BLaER1 treated with 17β-estradiol and CSF1 and Interleukin-3, amounts not matched to agents 10 nM and 100 nM (cell line): ENCODE measurements at regions not wholly inside any gene's neighbourhood (a gene's known extent, or its start where the extent isn't known, plus 50 kb on each side); places are given as distances from the start of the nearest gene placed in this dataset.

Experiments
- H3K27ac ChIP-seq, 11 experiments: shearing (Covaris generic); formaldehyde crosslinking; 2 replicates each; pipeline ENCODE4 v1.8.1; 2022
- H3K27me3 ChIP-seq, 11 experiments: shearing (Covaris generic); formaldehyde crosslinking; 2 replicates each; pipeline ENCODE4 v1.8.1; 2022
- H3K36me3 ChIP-seq, 11 experiments: shearing (Covaris generic); formaldehyde crosslinking; 2 replicates each; pipeline ENCODE4 v1.8.1; 2022
- H3K4me1 ChIP-seq, 10 experiments: shearing (Covaris generic); formaldehyde crosslinking; 2 replicates each; pipeline ENCODE4 v1.8.1; 2022
- H3K4me2 ChIP-seq, 11 experiments: shearing (Covaris generic); formaldehyde crosslinking; 2 replicates each; pipeline ENCODE4 v1.8.1; 2022
- H3K4me3 ChIP-seq, 10 experiments: shearing (Covaris generic); formaldehyde crosslinking; 2 replicates each; pipeline ENCODE4 v1.8.1; 2022
- H3K9ac ChIP-seq, 11 experiments: shearing (Covaris generic); formaldehyde crosslinking; 2 replicates each; pipeline ENCODE4 v1.8.1; 2022
- H3K9me3 ChIP-seq, 11 experiments: shearing (Covaris generic); formaldehyde crosslinking; replicated peaks in 1 of 11; 2 replicates each; pipeline ENCODE4 v1.8.1; 2022
- H4K20me1 ChIP-seq, 11 experiments: shearing (Covaris generic); formaldehyde crosslinking; 2 replicates each; pipeline ENCODE4 v1.8.1; 2022
- Cebpa-rat ChIP-seq, 11 experiments: shearing (Covaris generic); IDR thresholded peaks; 2 replicates each; pipeline ENCODE4 v1.8.1; 2022

DNA sequence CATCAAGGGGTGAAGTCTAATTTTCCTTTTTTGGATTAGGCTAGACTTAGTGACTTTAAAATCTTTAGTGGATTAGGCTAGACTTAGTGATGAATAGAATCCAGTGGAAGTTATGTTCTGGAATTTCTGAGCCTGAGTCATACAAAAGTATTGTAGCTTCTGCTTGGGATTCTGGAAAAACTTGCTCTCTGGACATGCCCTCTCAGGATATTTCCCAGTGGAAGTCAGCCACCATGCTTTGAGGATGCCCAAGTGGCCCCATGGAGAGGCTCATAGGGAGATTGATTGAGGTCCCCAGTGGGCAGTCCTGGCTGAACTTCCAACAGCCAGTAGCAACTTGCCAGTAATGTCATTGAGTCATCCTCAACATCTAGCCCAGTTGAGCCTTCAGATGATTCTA, 112.4 kb upstream of the PRLR start:
- Histone ChIP-seq H3K4me2 (no peak overlapping the region), H3K4me3 (no peak overlapping the region), H3K9ac (no peak overlapping the region), H3K4me1 (no peaks in the 10 kb centered on the region), H3K9me3 (peaks cover 0 to 21% (median 9%) of the 10 kb centered on the region in 11 experiments; a peak in 12 of 22 replicates), H3K27ac (no peak overlapping the region), H3K27me3 (no peaks in the 10 kb centered on the region), H4K20me1 (no peaks in the 10 kb centered on the region), H3K36me3 (no peaks in the 10 kb centered on the region)
- TF ChIP-seq Cebpa-rat (IDR thresholded peaks at IDR 0.05) = no peak

DNA sequence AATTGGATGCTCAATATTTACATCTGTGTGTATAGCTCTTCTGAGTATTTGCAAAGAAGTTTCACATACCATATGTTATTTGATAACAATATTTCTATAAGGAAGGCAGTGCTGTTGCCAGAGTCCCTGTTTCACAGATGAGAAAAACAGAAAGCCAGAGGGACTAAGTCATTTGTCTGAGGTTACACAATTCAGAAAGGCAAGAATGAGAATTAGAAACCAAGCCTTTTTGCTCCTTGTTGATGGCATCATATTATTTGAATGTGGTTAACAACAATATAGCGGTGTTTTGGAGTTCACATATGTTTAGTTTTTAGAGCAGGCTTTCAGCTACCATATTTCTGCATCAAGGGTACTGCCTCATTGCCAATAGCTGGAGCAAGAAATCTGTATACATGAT, 110.9 kb upstream of the PRLR start:
- Histone ChIP-seq H3K36me3 (no peaks in the 10 kb centered on the region), H3K4me2 (no peak overlapping the region), H3K27ac (no peak overlapping the region), H3K4me1 (0 out of 20 replicates have a peak, but pooled peaks cover 0 to 3% (median 0%) of the 10 kb centered on the region in 10 experiments), H3K9me3 (peaks cover 0 to 20% (median 9%) of the 10 kb centered on the region in 11 experiments; a peak in 11 of 22 replicates), H3K4me3 (no peak overlapping the region), H3K27me3 (no peaks in the 10 kb centered on the region), H3K9ac (no peak overlapping the region), H4K20me1 (no peaks in the 10 kb centered on the region)
- no peak for TF ChIP-seq Cebpa-rat (IDR thresholded peaks at IDR 0.05)

DNA sequence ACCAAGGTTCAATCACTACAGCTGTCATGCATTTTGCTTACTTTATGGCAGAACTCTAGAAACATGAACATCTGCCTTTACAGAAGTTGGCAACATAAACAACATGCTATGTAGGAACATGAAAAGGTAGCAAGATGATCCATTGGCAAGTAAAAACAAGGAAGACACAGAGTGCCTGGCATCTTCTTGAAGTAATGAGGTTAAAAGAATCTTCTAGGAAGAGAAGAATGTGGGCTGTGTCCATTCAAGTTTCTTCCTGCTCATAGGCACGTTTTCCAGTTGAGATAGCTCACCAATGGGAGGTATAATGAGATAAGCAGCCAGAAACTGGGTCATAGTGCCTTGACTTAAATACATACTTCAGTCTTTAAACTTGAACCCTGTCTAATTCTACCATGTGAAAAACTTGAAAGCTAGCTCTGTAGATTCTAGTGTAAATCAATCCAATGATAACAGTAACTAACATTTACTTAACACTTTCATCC, 109.4 kb upstream of the PRLR start:
- H3K27me3 ChIP-seq = no peaks in the 10 kb centered on the region
- no peak overlapping the region for H3K4me3 ChIP-seq
- 0 out of 20 replicates have a peak, but pooled peaks cover 0 to 3% (median 0%) of the 10 kb centered on the region in 10 experiments for H3K4me1 ChIP-seq
- no peaks in the 10 kb centered on the region for H4K20me1 ChIP-seq
- H3K9ac ChIP-seq = no peak overlapping the region
- no peaks in the 10 kb centered on the region for H3K36me3 ChIP-seq
- no peak overlapping the region for H3K4me2 ChIP-seq
- H3K27ac ChIP-seq = no peak overlapping the region
- no peak for TF ChIP-seq Cebpa-rat (IDR thresholded peaks at IDR 0.05)
- H3K9me3 ChIP-seq = peaks cover 0 to 9% (median 5%) of the 10 kb centered on the region in 11 experiments; a peak in 4 of 22 replicates

DNA sequence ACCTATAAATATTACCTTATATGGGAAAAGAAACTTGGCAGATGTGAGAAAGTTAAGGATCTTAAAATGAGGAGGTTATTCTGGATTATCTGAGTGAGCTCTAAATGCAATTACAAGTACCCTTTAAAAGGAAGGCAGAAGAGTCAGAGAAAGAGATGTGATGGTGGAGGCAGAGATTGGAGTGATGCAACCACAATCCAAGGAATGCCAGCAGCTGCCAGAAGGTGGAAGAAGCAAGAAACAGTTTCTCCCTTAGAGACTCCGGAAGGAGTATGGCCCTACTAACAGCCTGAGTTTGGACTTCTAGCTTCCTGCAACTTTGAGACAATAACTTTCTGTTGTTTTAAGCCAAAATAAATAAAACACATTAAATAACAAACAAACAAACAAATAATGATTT, 108.7 kb upstream of the PRLR start:
- Histone ChIP-seq H3K4me3 (no peak overlapping the region), H3K27me3 (no peaks in the 10 kb centered on the region), H3K36me3 (no peaks in the 10 kb centered on the region), H3K9ac (no peak overlapping the region), H3K4me2 (no peak overlapping the region), H4K20me1 (no peaks in the 10 kb centered on the region), H3K27ac (no peak overlapping the region), H3K9me3 (peaks cover 0 to 7% (median 4%) of the 10 kb centered on the region in 11 experiments; a peak in 4 of 22 replicates), H3K4me1 (0 out of 20 replicates have a peak, but pooled peaks cover 0 to 3% (median 0%) of the 10 kb centered on the region in 10 experiments)
- no peak for TF ChIP-seq Cebpa-rat (IDR thresholded peaks at IDR 0.05)

DNA sequence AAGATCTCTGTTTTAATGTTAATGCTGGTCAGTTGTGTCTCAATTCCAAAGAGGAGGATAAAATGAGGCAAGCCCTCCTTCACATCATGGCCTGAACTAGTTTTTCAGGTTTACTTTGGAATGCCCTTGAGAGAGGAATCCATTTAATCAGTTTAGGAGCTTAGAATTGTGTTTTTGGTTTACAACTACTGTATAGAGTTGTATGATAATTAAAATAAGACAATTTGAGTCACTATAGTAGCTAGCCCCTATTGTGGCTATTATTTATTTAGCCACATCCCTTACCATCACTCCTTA, 107.8 kb upstream of the PRLR start:
- H4K20me1 ChIP-seq = no peaks in the 10 kb centered on the region
- H3K9me3 ChIP-seq = no peaks in the 10 kb centered on the region
- H3K27me3 ChIP-seq = no peaks in the 10 kb centered on the region
- H3K4me1 ChIP-seq = 0 out of 20 replicates have a peak, but pooled peaks cover 0 to 3% (median 0%) of the 10 kb centered on the region in 10 experiments
- H3K9ac ChIP-seq = no peak overlapping the region
- no peak overlapping the region for H3K27ac ChIP-seq
- no peaks in the 10 kb centered on the region for H3K36me3 ChIP-seq
- no peak overlapping the region for H3K4me2 ChIP-seq
- no peak for TF ChIP-seq Cebpa-rat (IDR thresholded peaks at IDR 0.05)
- H3K4me3 ChIP-seq = no peak overlapping the region

DNA sequence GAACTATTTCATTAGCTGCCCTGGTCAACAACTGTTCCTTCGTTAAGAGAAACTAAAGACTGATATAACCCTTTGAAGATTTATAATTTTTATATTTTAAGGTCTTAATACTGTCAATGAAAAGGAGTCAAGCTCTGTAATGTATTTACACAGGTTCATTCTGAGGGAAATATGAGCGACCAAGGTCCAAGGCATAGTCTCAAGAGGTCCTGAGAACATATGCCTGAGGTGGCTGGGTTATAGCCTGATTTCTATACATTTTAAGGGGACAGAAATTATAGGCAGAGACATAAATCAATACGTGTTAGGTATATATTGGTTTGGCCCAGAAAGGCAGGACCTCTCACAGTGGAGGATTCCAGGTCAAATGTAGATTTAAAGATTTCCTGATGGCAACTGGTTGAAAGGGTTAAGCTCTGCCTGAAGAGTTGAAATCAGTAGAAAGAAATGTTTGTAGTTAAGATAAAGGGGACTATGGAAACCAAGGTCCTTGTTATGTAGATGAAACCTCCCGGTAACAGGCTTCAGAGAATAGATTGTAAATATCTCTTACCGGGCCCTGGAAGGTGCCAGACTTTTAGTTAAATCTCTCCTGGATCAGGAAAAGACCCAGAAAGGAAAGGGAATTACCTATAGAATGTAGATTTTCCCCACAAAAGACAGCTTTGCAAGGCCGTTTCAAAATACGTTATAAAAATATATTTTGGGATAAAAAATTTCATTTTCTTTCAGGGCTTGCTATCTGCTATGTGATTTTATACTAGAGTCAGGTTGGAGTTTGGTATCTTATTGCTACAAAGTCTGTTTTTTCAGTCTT, 107.3 kb upstream of the PRLR start:
- H3K27ac ChIP-seq = no peak overlapping the region
- H3K4me2 ChIP-seq = no peak overlapping the region
- no peaks in the 10 kb centered on the region for H3K9me3 ChIP-seq
- 0 out of 20 replicates have a peak, but pooled peaks cover 0 to 3% (median 0%) of the 10 kb centered on the region in 10 experiments for H3K4me1 ChIP-seq
- H3K27me3 ChIP-seq = no peaks in the 10 kb centered on the region
- no peaks in the 10 kb centered on the region for H4K20me1 ChIP-seq
- no peak for TF ChIP-seq Cebpa-rat (IDR thresholded peaks at IDR 0.05)
- H3K4me3 ChIP-seq = no peak overlapping the region
- H3K36me3 ChIP-seq = no peaks in the 10 kb centered on the region
- no peak overlapping the region for H3K9ac ChIP-seq

DNA sequence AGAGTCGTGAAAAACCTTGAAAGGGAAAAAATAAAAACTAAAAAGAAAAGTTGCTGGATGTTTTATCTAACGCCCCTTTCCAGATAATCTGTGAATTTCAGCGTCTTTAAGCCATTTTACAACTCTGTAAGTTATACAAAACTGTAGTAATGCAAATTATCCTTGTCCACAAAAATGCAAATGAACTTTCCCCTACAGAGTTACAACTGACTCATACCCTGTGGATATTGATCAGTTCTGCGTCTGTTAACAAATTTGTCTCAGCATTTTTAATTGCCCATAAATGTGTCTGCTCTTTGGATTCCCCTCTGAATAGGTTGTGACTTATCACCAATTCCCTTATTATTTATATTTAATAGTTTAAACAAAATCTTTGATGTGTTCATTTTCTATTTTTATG, 105.9 kb upstream of the PRLR start:
- no peaks in the 10 kb centered on the region for H3K9me3 ChIP-seq
- no peak overlapping the region for H3K9ac ChIP-seq
- H3K4me1 ChIP-seq = 0 out of 20 replicates have a peak, but pooled peaks cover 0 to 3% (median 0%) of the 10 kb centered on the region in 10 experiments
- no peak overlapping the region for H3K4me3 ChIP-seq
- H3K27ac ChIP-seq = no peak overlapping the region
- no peaks in the 10 kb centered on the region for H4K20me1 ChIP-seq
- H3K36me3 ChIP-seq = no peaks in the 10 kb centered on the region
- no peak overlapping the region for H3K4me2 ChIP-seq
- no peaks in the 10 kb centered on the region for H3K27me3 ChIP-seq
- no peak for TF ChIP-seq Cebpa-rat (IDR thresholded peaks at IDR 0.05)

DNA sequence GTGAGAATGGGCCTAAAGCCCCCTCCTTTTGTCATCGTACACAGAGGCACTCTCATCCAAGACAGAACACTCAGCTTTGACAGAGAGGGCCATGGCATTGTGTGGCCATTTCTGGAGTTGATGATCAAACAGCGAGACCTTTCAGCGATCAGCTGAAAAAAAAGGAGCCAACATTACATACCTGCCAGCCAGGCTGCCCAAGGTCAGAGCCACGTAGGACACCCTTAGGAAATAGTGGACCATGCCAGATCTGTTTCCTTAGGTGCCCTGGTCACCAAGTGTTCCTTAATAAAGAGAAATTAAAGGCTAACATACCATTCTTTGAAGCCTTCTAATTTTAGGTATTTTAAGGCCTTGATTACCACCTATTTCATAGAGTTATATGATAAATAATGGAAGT, 105.5 kb upstream of the PRLR start:
- no peaks in the 10 kb centered on the region for H4K20me1 ChIP-seq
- H3K9ac ChIP-seq = no peak overlapping the region
- no peak overlapping the region for H3K27ac ChIP-seq
- no peak for TF ChIP-seq Cebpa-rat (IDR thresholded peaks at IDR 0.05)
- H3K4me1 ChIP-seq = 0 out of 20 replicates have a peak, but pooled peaks cover 0 to 3% (median 0%) of the 10 kb centered on the region in 10 experiments
- H3K36me3 ChIP-seq = no peaks in the 10 kb centered on the region
- no peak overlapping the region for H3K4me2 ChIP-seq
- H3K4me3 ChIP-seq = no peak overlapping the region
- no peaks in the 10 kb centered on the region for H3K27me3 ChIP-seq
- H3K9me3 ChIP-seq = no peaks in the 10 kb centered on the region

DNA sequence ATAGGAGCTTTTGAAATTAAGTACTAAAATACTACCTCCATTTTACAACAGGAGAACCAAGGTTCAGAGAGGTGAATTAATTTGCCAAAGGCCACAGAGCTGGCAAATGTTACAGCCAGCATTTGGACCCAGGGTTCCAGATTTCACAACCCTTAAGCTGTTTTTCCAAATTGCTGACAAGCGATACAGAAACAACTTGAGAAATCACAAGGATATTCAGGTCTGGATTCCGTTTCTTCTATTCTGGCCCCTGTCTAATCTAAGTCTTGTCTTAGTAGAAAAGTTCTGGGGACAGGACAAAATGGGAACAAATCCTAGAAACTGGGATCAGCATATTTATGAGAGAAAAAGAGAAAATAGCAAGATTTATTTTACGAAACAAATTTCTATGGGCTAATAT, 103.1 kb upstream of the PRLR start:
- Histone ChIP-seq H3K27me3 (0 out of 22 replicates have a peak, but pooled peaks cover 0 to 3% (median 0%) of the 10 kb centered on the region in 11 experiments), H3K4me3 (no peak overlapping the region), H3K4me1 (0 out of 20 replicates have a peak, but pooled peaks cover 0 to 3% (median 0%) of the 10 kb centered on the region in 10 experiments), H3K4me2 (no peak overlapping the region), H3K9me3 (peaks cover 0 to 3% (median 0%) of the 10 kb centered on the region in 11 experiments; a peak in 1 of 22 replicates), H3K36me3 (no peaks in the 10 kb centered on the region), H3K9ac (no peak overlapping the region), H3K27ac (no peak overlapping the region), H4K20me1 (no peaks in the 10 kb centered on the region)
- no peak for TF ChIP-seq Cebpa-rat (IDR thresholded peaks at IDR 0.05)
